HG02852 (cell line): ENCODE measurements at regions not wholly inside any gene's neighbourhood (a gene's known extent, or its start where the extent isn't known, plus 50 kb on each side); places are given as distances from the start of the nearest gene placed in this dataset.

Experiments used
- ATAC-seq: cut with Tn5 transposase; IDR thresholded peaks from one replicate; pipeline ENCODE4 v1.9.1; 2021; ENCODE audit warnings: mild to moderate bottlenecking, moderate library complexity; ENCODE audit not compliant: unreplicated experiment

- no peak for ATAC-seq
Measured at GRCh38 chr2:12502759-12503158, 214.0 kb upstream of the TRIB2 start.

GRCh38 chr2:12504443-12504842, 212.3 kb upstream of the TRIB2 start:
- ATAC-seq: peak; percentile 50

GRCh38 chr2:12506846-12507245, 209.9 kb upstream of the TRIB2 start:
- no peak for ATAC-seq

GRCh38 chr2:12507295-12507694, 209.4 kb upstream of the TRIB2 start:
- ATAC-seq: peak; percentile 60

GRCh38 chr2:12510070-12510469, 206.7 kb upstream of the TRIB2 start:
- no peak for ATAC-seq

GRCh38 chr2:12513339-12513738, 203.4 kb upstream of the TRIB2 start:
- ATAC-seq: no peak

GRCh38 chr2:12514168-12514567, 202.6 kb upstream of the TRIB2 start:
- ATAC-seq: no peak

GRCh38 chr2:12514631-12515437, 201.9 kb upstream of the TRIB2 start:
- ATAC-seq: no peak

GRCh38 chr2:12515871-12516270, 200.9 kb upstream of the TRIB2 start:
- ATAC-seq: no peak

- ATAC-seq: no peak
Measured at GRCh38 chr2:12533337-12534005, 183.3 kb upstream of the TRIB2 start.

GRCh38 chr2:12534646-12535263, 182.0 kb upstream of the TRIB2 start:
- ATAC-seq: no peak

- ATAC-seq: no peak
Measured at GRCh38 chr2:12536976-12537375, 179.8 kb upstream of the TRIB2 start.

GRCh38 chr2:12538138-12538694, 178.5 kb upstream of the TRIB2 start:
- no peak for ATAC-seq

- no peak for ATAC-seq
Measured at GRCh38 chr2:12539336-12539735, 177.4 kb upstream of the TRIB2 start.

GRCh38 chr2:12539776-12540562, 176.8 kb upstream of the TRIB2 start:
- ATAC-seq: no peak

GRCh38 chr2:12543076-12543977, 173.4 kb upstream of the TRIB2 start:
- no peak for ATAC-seq

- ATAC-seq: peak; percentile 89
Measured at GRCh38 chr2:12543978-12544558, 172.7 kb upstream of the TRIB2 start.

GRCh38 chr2:12547566-12548170, 169.1 kb upstream of the TRIB2 start:
- ATAC-seq: no peak

- no peak for ATAC-seq
Measured at GRCh38 chr2:12548906-12549305, 167.8 kb upstream of the TRIB2 start.
